ENCODE measurements at regions not wholly inside any gene's neighbourhood (a gene's known extent, or its start where the extent isn't known, plus 50 kb on each side); places are given as distances from the start of the nearest gene placed in this dataset.

- no peaks in the 10 kb centered on the region for H3K27me3 ChIP-seq (ENCODE audit: control insufficient read depth, insufficient read depth, low read length)
- H3K9me3 ChIP-seq (ENCODE audit: control insufficient read depth, insufficient read depth, low read depth, low read length): no peaks in the 10 kb centered on the region
- intact Hi-C loops (cut with micrococcal nuclease; ENCODE audit: unreplicated experiment) (no loop called here), in situ Hi-C loops (cut with HindIII; ENCODE audit: low pct_unique_long_range_greater_than_20kb, low sequenced_read_pairs) (no loop called here)
- no peaks in the 10 kb centered on the region for H3K36me3 ChIP-seq (ENCODE audit: control insufficient read depth, insufficient read depth, low read length)
- no TSS peak for BruUV-seq (replicated peaks)
- no peak overlapping the region for H3K27ac ChIP-seq (ENCODE audit: low read length)
- H3K4me1 ChIP-seq (ENCODE audit: control insufficient read depth, insufficient read depth, low read length): no peaks in the 10 kb centered on the region
- CTCF ChIA-PET: no interaction called here
- ATAC-seq (no peak), DNase-seq (ENCODE audit: low read depth, low spot score) (no peak)
- TF ChIP-seq TCF7L2 (IDR thresholded peaks at IDR 0.05; ENCODE audit: low read depth, low read length) (no peak), POLR2AphosphoS5 (IDR thresholded peaks at IDR 0.05; ENCODE audit: low read depth, low read length) (no peak), SIN3A (IDR thresholded peaks at IDR 0.05; ENCODE audit: borderline replicate concordance, insufficient read depth, low read depth, low read length) (no peak)
- TF ChIP-seq, protein P1, sequence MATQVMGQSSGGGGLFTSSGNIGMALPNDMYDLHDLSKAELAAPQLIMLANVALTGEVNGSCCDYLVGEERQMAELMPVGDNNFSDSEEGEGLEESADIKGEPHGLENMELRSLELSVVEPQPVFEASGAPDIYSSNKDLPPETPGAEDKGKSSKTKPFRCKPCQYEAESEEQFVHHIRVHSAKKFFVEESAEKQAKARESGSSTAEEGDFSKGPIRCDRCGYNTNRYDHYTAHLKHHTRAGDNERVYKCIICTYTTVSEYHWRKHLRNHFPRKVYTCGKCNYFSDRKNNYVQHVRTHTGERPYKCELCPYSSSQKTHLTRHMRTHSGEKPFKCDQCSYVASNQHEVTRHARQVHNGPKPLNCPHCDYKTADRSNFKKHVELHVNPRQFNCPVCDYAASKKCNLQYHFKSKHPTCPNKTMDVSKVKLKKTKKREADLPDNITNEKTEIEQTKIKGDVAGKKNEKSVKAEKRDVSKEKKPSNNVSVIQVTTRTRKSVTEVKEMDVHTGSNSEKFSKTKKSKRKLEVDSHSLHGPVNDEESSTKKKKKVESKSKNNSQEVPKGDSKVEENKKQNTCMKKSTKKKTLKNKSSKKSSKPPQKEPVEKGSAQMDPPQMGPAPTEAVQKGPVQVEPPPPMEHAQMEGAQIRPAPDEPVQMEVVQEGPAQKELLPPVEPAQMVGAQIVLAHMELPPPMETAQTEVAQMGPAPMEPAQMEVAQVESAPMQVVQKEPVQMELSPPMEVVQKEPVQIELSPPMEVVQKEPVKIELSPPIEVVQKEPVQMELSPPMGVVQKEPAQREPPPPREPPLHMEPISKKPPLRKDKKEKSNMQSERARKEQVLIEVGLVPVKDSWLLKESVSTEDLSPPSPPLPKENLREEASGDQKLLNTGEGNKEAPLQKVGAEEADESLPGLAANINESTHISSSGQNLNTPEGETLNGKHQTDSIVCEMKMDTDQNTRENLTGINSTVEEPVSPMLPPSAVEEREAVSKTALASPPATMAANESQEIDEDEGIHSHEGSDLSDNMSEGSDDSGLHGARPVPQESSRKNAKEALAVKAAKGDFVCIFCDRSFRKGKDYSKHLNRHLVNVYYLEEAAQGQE (IDR thresholded peaks at IDR 0.05; ENCODE audit: insufficient read depth in 1 of 2, low read depth in 2 of 2, low read length in 1 of 2): no peak
- POLR2A ChIA-PET: no interaction called here
- no peak overlapping the region for H3K4me3 ChIP-seq (ENCODE audit: low read depth in 2 of 2, low read length in 2 of 2)
Observed at GRCh38 chr6:9708600-9708999, 706.3 kb downstream of the TFAP2A start.

DNA sequence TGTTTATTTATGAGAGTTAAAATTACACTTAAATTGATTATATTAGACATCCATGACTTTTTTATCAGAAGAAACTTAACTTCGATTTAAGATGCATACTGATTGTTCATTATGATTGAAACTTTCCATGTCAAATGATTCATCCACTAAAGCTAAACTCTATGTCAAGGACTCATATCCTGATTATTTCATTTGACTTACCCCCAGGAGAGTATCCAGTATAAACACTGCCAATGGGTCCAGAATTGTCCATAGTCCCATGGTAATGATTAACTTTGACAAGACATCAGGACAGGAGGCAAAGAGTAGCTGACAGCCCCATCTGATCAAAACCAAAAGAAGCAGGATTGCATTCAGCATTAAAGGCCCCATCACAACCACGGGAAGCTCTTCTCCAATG lies 709.9 kb downstream of the TFAP2A start:
- Histone ChIP-seq H3K27ac (ENCODE audit: low read length) (no peak overlapping the region), H3K36me3 (ENCODE audit: control insufficient read depth, insufficient read depth, low read length) (no peaks in the 10 kb centered on the region), H3K9me3 (ENCODE audit: control insufficient read depth, insufficient read depth, low read depth, low read length) (no peaks in the 10 kb centered on the region), H3K4me3 (ENCODE audit: low read depth in 2 of 2, low read length in 2 of 2) (no peak overlapping the region), H3K27me3 (ENCODE audit: control insufficient read depth, insufficient read depth, low read length) (no peaks in the 10 kb centered on the region), H3K4me1 (ENCODE audit: control insufficient read depth, insufficient read depth, low read length) (no peaks in the 10 kb centered on the region)
- ChIA-PET POLR2A (no interaction called here), CTCF (no interaction called here)
- in situ Hi-C loops (cut with HindIII; ENCODE audit: low pct_unique_long_range_greater_than_20kb, low sequenced_read_pairs) (no loop called here), intact Hi-C loops (cut with micrococcal nuclease; ENCODE audit: unreplicated experiment) (no loop called here)
- BruUV-seq (replicated peaks): no TSS peak
- no peak for TF ChIP-seq TCF7L2 (IDR thresholded peaks at IDR 0.05; ENCODE audit: low read depth, low read length)
- TF ChIP-seq, protein P1 (IDR thresholded peaks at IDR 0.05; ENCODE audit: insufficient read depth in 1 of 2, low read depth in 2 of 2, low read length in 1 of 2): no peak
- TF ChIP-seq POLR2AphosphoS5 (IDR thresholded peaks at IDR 0.05; ENCODE audit: low read depth, low read length): no peak
- DNase-seq (ENCODE audit: low read depth, low spot score) (no peak), ATAC-seq (no peak)

DNA sequence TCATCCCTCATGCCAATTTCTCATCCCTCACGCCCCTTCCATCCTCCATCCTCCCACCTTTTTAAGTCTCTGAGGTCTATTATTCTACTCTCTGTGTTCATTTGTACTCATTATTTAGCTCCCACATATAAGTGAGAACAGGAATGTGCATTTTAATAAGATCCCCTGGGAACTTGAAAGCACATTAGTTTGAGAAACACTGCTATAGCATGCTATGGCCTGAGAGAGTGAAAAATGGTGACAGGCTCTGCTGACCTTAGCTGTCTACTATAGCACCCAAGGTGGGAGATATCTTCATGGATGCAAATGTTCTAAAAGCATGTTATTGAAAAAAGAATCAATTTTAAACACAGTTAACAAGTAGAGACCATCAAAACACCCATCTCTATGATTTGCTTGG lies 712.0 kb downstream of the TFAP2A start:
- ATAC-seq (no peak), DNase-seq (ENCODE audit: low read depth, low spot score) (no peak)
- BruUV-seq (replicated peaks): no TSS peak
- H3K9me3 ChIP-seq (ENCODE audit: control insufficient read depth, insufficient read depth, low read depth, low read length): no peaks in the 10 kb centered on the region
- in situ Hi-C loops (cut with HindIII; ENCODE audit: low pct_unique_long_range_greater_than_20kb, low sequenced_read_pairs): no loop called here
- TF ChIP-seq TCF7L2 (IDR thresholded peaks at IDR 0.05; ENCODE audit: low read depth, low read length) (no peak), POLR2AphosphoS5 (IDR thresholded peaks at IDR 0.05; ENCODE audit: low read depth, low read length) (no peak), CTCF (IDR thresholded peaks at IDR 0.05) (no peak), SIN3A (IDR thresholded peaks at IDR 0.05; ENCODE audit: borderline replicate concordance, insufficient read depth, low read depth, low read length) (no peak)
- TF ChIP-seq, protein P1 (IDR thresholded peaks at IDR 0.05; ENCODE audit: insufficient read depth in 1 of 2, low read depth in 2 of 2, low read length in 1 of 2): no peak
- H3K27ac ChIP-seq (ENCODE audit: low read length): no peak overlapping the region
- no peak overlapping the region for H3K4me3 ChIP-seq (ENCODE audit: low read depth in 2 of 2, low read length in 2 of 2)
- no peaks in the 10 kb centered on the region for H3K36me3 ChIP-seq (ENCODE audit: control insufficient read depth, insufficient read depth, low read length)
- H3K27me3 ChIP-seq (ENCODE audit: control insufficient read depth, insufficient read depth, low read length): no peaks in the 10 kb centered on the region
- POLR2A ChIA-PET: no interaction called here
- intact Hi-C loops (cut with micrococcal nuclease; ENCODE audit: unreplicated experiment): no loop called here
- no peaks in the 10 kb centered on the region for H3K4me1 ChIP-seq (ENCODE audit: control insufficient read depth, insufficient read depth, low read length)
- CTCF ChIA-PET: no interaction called here

Measured in Panc1 (cell line).